ENCODE measurements at regions not wholly inside any gene's neighbourhood (a gene's known extent, or its start where the extent isn't known, plus 50 kb on each side); places are given as distances from the start of the nearest gene placed in this dataset.

DNA sequence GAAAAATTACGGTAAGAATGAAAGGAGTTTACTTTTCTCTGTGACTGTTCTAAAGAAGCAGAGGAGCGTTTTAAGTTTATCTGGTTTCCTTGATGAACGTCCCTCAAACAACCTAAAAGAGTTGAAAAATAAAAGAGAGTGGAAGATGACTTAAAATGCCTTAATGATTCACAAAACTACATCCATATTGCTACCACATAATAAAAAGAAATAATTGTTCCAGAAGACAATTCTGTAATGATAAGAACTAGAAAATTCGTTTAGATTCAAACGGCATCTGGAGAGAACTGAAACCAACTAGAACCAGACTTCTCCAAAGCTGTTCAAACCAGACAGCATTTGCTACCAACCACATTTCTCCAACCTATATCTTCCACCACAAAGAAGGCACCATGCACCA, 68.1 kb downstream of the TEKT4 start:
- DNase-seq (ENCODE audit: low read depth in 2 of 2), result no peak

DNA sequence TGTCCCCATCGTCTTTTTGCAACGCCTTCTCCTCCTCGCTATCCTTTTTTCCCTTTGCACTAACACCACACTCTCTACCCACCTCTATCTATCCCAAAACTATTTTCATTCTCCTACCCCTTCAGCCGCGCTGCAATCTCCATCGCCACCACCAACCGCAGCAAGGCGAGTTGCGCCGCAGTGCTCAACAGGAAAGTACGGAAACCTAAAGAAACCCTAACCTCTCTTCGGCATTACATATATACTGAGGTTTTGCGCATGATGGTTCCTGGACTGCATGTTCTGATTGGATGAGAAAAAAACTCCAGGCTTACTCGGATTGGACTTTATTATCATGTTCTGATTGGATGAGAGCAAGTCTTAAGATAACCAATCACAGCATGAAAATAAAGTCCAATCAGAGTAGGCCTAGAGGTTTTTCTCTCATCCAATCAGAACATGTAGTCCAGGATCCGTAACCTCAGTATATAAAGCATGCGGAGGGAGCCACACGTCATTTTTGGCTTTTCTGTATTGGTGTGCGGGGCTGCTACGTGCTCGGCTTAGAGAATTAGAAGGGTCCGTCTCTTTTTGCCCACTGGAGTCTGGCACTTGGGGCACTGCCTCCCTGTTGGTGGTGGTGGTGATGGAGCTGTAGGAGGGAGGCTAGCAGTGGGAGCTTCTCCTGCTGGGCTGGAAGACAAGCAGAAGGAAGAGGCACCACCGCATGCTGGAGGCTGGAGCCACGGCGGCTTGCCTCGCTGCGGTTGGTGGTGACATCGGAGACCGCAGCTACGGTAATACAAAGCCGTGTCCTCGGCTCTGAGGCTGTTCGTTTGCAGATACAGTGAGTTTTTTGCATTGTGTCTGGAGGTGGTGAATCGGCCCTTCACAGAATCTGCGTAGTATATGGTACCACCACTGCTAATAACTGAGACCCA, 76.1 kb downstream of the TEKT4 start:
- DNase-seq (ENCODE audit: low read depth in 2 of 2), result no peak

DNA sequence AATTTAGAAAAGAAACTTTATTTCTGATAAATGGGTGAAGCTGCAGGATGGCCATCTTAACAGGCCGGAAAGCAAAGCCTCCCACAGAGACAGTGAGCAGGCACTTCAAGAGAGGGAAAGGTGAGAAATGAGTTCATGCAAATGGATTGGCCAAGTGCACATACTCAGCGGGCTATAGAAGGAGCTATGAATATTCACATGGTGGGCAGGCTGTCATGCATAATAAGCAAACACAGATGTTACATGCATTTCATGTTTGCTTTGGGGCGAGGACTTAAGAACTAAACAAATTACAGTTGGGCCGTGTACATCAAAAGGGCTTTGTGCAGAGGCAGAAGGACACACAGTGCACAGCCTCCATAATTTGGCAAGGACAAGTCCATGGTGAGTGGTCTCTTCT, 69.8 kb upstream of the MAL start:
- DNase-seq (ENCODE audit: low read depth in 2 of 2), result no peak

DNA sequence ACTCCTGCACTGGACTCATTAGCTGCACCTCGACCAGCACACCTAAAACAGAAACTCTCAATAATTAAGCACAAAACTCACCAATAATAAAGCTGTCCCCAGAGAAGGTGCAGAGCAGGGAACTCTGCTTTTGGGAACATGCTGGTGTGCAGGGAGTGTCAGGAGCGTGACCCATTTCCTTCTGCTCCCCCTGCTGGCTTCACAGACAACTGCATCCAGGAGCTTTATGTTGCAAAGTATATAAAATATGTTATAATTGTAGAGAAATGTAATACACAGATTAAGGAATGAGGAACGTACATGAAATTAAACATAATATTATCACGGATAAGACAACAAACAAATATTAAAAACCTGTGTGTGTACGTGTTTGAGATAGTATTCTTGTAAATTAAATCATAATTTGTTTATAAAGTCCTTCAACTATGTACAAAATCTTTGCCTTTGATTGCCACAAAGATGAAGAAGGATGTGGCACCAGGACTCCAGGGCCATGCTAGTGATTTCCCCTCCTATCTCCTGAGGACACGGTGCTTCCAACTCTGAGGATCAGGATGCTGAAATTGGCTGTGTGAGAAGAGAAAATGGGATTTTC, 68.6 kb upstream of the MAL start:
- peak; percentile 14 to 27 for DNase-seq (ENCODE audit: low read depth in 2 of 2)

DNA sequence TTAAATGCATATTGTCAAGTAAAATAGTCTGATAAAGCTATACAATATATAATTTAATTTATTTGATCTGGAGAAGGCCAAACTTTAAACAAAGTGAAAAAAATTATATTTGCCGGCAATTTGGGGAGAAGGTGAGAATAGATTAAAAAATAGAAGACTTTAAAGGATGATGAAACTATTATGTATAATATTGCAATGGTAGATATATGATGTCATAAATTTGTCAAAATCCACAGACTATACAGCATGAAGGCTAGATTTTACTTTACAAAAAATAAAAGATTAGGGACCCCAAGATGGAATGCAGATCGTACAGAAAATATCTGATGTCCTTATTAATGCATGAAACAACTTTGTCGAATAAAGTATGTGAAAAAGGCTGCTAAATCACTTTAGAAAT, 67.3 kb upstream of the MAL start:
- no peak for DNase-seq (ENCODE audit: low read depth in 2 of 2)

DNA sequence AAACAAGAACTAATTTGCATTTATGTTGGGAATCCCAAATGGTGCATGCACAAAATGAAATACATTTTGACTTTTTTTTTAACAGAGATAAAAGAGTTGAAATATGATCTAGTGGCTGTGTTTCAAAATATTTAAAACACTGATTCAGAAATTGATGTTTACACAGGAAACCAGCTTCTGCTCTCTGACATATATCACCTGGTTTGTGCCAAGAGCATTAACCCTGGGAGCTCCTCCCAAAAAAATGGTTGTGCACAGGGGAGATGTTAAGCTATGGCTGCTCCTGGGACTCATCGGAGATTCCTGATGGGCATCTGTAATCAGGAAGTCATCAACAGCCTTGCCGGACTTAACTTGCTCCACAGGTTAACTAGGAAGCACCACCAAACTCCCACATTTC, 65.2 kb upstream of the MAL start:
- no peak for DNase-seq (ENCODE audit: low read depth in 2 of 2)

DNA sequence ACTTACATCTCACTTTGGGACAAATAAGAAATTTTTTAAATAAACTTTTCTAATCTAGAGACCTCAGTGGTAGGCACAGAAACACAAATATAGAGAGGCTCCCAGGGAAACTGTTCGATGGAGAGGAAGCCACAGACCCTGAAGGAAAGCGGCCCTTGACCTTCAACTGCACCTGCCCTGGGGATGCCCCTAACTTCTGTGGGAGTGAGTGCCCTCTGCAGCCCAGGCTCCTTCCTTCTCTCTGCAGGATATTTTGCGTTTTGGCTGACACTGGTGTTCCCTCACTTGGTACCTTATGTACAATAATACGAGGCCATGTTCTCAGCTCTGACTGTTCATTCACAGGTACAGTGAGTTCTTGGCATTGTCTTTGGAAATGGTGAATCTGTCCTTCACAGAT, 64.8 kb upstream of the MAL start:
- DNase-seq (ENCODE audit: low read depth in 2 of 2), result no peak

DNA sequence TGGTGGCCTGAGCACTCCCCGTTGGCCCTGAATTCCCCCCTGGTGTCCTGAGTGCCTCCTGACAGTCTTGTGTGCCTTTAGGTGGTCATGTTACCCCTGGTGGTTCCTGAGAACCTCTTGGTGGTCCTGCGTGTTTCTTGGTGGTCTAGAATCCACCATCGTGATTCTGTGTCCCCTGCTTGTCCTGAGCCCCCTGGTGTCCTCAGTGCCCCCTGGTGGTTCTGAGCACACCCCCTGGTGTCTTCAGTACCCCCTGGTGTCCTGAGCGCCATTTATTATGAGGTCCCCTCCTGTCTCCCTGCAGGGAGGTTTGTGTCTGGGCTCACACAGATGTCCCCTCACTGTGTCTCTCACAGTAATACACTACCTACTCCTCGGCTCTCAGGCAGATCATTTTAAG, 61.3 kb upstream of the MAL start:
- DNase-seq (ENCODE audit: low read depth in 2 of 2), result no peak

DNA sequence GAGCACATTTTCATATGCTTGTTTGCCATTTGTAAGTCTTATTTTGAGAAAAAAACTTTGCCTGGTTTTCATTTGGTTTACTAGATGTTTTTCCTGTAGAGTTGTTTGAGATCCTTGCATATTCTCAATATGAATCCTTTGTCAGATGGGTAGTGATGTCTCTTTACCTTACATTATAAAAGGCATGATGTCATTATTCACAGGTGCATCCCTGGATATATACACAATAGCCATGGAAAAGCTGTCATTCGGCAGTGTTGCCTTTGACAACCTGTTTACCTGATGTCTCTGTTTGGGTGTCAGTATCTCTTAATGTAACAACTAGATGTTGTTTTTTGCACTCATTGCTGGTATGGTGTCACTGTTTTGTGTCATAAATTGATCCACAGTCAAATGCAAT, 58.8 kb upstream of the MAL start:
- DNase-seq (ENCODE audit: low read depth in 2 of 2), result no peak

DNA sequence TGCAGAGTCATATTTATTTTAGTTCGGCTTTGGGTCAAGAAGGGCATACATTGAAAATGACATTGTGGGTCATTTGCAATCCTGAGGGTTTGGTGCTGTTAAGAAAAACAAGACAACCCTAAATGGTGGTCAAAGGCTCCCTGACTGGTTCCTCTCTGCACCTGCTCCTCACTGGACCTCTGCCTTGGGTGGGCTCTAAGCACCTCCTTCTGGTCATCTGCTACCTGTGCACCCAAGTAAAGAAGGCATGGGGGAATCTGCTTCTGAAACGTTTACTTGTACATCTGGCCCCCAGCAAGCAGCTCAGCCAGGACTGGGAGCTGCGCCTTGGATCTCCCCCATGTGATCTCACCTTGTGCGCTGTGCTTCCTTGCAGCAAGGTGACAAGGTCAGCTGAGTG, 55.2 kb upstream of the MAL start:
- DNase-seq (ENCODE audit: low read depth in 2 of 2), result no peak

Measured in stimulated activated CD8-positive, alpha-beta memory T cell treated with anti-CD3 and anti-CD28 coated beads, Interleukin-2, amount 100 ng/mL, for 48 hours (primary cell).